Osteoblast (primary cell): ENCODE measurements at regions not wholly inside any gene's neighbourhood (a gene's known extent, or its start where the extent isn't known, plus 50 kb on each side); places are given as distances from the start of the nearest gene placed in this dataset.

Source experiments
- DNase-seq: peaks from one replicate; pipeline ENCODE4 v3.0.0; 2011; ENCODE audit warnings: low spot score, mixed read lengths; ENCODE audit not compliant: insufficient read length; ENCODE audit errors: missing footprints
- H2AFZ ChIP-seq: 2 replicates; pipeline ENCODE4 v1.6.0; 2011; ENCODE audit warnings: mild to moderate bottlenecking, low read length
- H3K27ac ChIP-seq: 2 replicates; pipeline ENCODE4 v1.5.1; 2011; ENCODE audit warnings: mild to moderate bottlenecking, low read depth, low read length, moderate library complexity
- H3K27me3 ChIP-seq: 2 replicates; pipeline ENCODE4 v1.6.0; 2012; ENCODE audit warnings: mild to moderate bottlenecking, control low read depth, inconsistent platforms, low read length, moderate library complexity; ENCODE audit not compliant: insufficient read depth
- H3K36me3 ChIP-seq: 2 replicates; pipeline ENCODE4 v1.5.1; 2011; ENCODE audit warnings: mild to moderate bottlenecking, low read length, control low read depth, moderate library complexity; ENCODE audit not compliant: insufficient read depth
- H3K4me1 ChIP-seq: 2 replicates; pipeline ENCODE4 v1.5.1; 2011; ENCODE audit warnings: mild to moderate bottlenecking, low read length, control low read depth, moderate library complexity; ENCODE audit not compliant: insufficient read depth
- H3K4me2 ChIP-seq: 2 replicates; pipeline ENCODE4 v1.6.0; 2011; ENCODE audit warnings: mild to moderate bottlenecking, low read length; ENCODE audit not compliant: insufficient read depth
- H3K4me3 ChIP-seq: fragments of 200-600 bp; sonication (generic); 3 replicates; pipeline ENCODE4 v1.5.1; 2012; ENCODE audit warnings: mild to moderate bottlenecking, low read length, inconsistent platforms; ENCODE audit not compliant: insufficient read depth
- H3K79me2 ChIP-seq: 2 replicates; pipeline ENCODE4 v1.6.0; 2012; ENCODE audit warnings: mild to moderate bottlenecking, low read length, control low read depth, inconsistent platforms; ENCODE audit not compliant: insufficient read depth
- H3K9me3 ChIP-seq: 2 replicates; pipeline ENCODE4 v1.5.1; 2011; ENCODE audit warnings: low read depth, low read length, control low read depth
- H4K20me1 ChIP-seq: 2 replicates; pipeline ENCODE4 v1.6.0; 2012; ENCODE audit warnings: mild to moderate bottlenecking, low read length, control low read depth; ENCODE audit not compliant: insufficient read depth
- CTCF ChIP-seq: IDR thresholded peaks from 2 replicates; pipeline ENCODE4 v1.5.1; 2011; ENCODE audit warnings: mild to moderate bottlenecking, low read depth, low read length, moderate library complexity; ENCODE audit errors: extremely low read depth

GRCh38 chr2:228705318-228705717, 523.8 kb upstream of the SPHKAP start:
- TF ChIP-seq CTCF: no peak
- H3K79me2 ChIP-seq: no peaks in the 10 kb centered on the region
- no peaks in the 10 kb centered on the region for H3K27me3 ChIP-seq
- H3K4me2 ChIP-seq: no peak overlapping the region
- H3K36me3 ChIP-seq: no peaks in the 10 kb centered on the region
- no peak overlapping the region for H3K4me3 ChIP-seq
- no peak overlapping the region for H2AFZ ChIP-seq
- no peak overlapping the region for H3K27ac ChIP-seq
- H3K4me1 ChIP-seq: no peaks in the 10 kb centered on the region
- no peaks in the 10 kb centered on the region for H3K9me3 ChIP-seq
- H4K20me1 ChIP-seq: no peaks in the 10 kb centered on the region
- no peak for DNase-seq

GRCh38 chr2:228703152-228703551, 521.7 kb upstream of the SPHKAP start:
- Histone ChIP-seq H3K27ac (no peak overlapping the region), H3K9me3 (no peaks in the 10 kb centered on the region), H4K20me1 (no peaks in the 10 kb centered on the region), H3K4me3 (no peak overlapping the region), H3K4me2 (no peak overlapping the region), H2AFZ (no peak overlapping the region), H3K4me1 (no peaks in the 10 kb centered on the region), H3K36me3 (no peaks in the 10 kb centered on the region), H3K79me2 (no peaks in the 10 kb centered on the region), H3K27me3 (no peaks in the 10 kb centered on the region)
- TF ChIP-seq CTCF: no peak
- no peak for DNase-seq

GRCh38 chr2:228701506-228701905, 520.0 kb upstream of the SPHKAP start:
- DNase-seq: no peak
- H3K36me3 ChIP-seq: no peaks in the 10 kb centered on the region
- H3K79me2 ChIP-seq: no peaks in the 10 kb centered on the region
- no peak overlapping the region for H3K4me2 ChIP-seq
- H2AFZ ChIP-seq: no peak overlapping the region
- no peak overlapping the region for H3K4me3 ChIP-seq
- no peaks in the 10 kb centered on the region for H3K9me3 ChIP-seq
- H3K27me3 ChIP-seq: no peaks in the 10 kb centered on the region
- no peak for TF ChIP-seq CTCF
- no peak overlapping the region for H3K27ac ChIP-seq
- H3K4me1 ChIP-seq: no peaks in the 10 kb centered on the region
- no peaks in the 10 kb centered on the region for H4K20me1 ChIP-seq

GRCh38 chr2:228700638-228701037, 519.2 kb upstream of the SPHKAP start:
- Histone ChIP-seq H3K4me3 (no peak overlapping the region), H3K27me3 (no peaks in the 10 kb centered on the region), H3K4me2 (no peak overlapping the region), H3K4me1 (no peaks in the 10 kb centered on the region), H2AFZ (no peak overlapping the region), H3K36me3 (no peaks in the 10 kb centered on the region), H3K9me3 (no peaks in the 10 kb centered on the region), H4K20me1 (no peaks in the 10 kb centered on the region), H3K27ac (no peak overlapping the region), H3K79me2 (no peaks in the 10 kb centered on the region)
- DNase-seq: no peak
- no peak for TF ChIP-seq CTCF
